GM18861 (cell line): ENCODE measurements at regions not wholly inside any gene's neighbourhood (a gene's known extent, or its start where the extent isn't known, plus 50 kb on each side); places are given as distances from the start of the nearest gene placed in this dataset.

Experiments
- ATAC-seq: cut with Tn5 transposase; IDR thresholded peaks from one replicate; pipeline ENCODE4 v1.9.1; 2021; ENCODE audit not compliant: unreplicated experiment

DNA sequence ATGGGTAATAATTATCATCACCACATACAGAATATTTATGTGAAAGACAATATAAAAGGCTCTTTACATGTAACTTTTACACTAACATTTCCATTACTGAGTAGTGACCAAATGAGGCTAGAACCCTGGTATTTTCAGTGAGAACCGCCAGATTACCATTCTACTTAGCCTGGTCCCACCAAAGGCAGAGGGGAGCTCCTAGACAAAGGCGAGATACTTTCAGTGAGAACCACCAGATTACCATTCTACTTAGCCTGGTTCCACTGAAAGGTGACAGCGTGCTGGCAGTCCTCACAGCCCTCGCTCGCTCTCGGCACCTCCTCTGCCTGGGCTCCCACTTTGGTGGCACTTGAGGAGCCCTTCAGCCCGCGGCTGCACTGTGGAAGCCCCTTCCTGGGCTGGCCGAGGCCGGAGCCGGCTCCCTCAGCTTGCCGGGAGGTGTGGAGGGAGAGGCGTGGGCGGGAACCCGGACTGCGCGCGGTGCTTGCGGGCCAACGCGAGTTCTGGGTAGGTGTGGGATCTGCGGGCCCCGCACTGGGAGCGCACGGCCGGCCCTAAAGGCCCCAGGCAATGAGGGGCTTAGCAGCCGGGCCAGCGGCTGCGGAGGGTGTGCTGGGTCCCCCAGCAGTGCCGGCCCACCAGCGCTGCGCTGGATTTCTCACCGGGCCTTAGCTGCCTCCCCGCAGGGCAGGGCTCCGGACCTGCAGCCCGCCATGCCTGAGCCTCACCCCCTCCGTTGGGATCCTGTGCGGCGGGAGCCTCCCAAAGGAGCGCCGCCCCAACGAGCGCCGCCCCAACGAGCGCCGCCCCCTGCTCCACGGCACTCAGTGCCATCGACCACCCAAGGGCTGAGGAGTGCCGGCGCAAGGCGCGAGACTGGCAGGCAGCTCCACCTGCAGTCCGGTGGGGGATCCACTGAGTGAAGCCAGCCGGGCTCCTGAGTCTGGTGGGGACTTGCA, 1276.1 kb downstream of the PCDH7 start:
- no peak for ATAC-seq

DNA sequence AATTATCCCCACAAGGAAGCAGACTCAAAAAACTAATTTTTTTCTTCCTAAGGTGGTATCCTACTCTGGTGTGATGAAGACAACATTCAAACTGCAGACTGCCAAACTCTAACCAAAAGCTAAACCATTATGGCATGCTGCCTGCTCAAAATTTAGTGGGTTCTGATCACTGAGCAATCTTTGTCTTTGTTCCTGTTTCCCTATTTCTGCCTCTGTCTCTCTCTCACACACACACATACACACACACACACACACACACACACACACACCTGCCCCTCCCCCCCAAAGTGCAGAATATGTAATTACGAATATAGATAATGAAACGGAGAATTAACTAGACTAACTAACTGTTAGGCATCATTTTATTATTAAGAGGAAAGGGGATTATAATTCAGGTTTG, 1278.6 kb downstream of the PCDH7 start:
- ATAC-seq = no peak

GRCh38 chr4:31999848-32000247, 1279.7 kb downstream of the PCDH7 start:
- ATAC-seq = no peak

- ATAC-seq = no peak
These were observed 1280.8 kb downstream of the PCDH7 start for GRCh38 chr4:32000846-32001488.

- no peak for ATAC-seq
These were observed 1282.0 kb downstream of the PCDH7 start for GRCh38 chr4:32002037-32002747.

GRCh38 chr4:32003548-32003947, 1283.4 kb downstream of the PCDH7 start:
- ATAC-seq = no peak

DNA sequence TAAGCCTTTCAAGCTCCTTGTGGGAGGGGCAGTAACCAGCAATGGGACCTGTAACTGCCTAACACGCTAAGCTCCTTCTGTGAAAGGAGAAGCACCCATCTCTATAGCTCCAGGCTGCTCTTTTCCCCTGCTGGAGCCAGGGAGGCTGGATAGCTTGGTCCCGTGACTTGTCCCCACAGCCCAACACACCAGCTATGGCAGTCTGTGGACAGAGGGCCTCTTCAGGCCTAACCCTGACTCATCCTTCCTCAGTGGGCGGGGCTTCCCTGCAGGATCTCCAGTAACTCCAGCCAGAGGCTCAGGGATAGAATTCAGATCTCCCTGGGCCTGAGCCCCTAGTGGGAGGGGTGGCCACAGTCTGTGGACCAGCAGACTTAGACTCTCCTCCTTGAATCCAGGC, 1290.1 kb downstream of the PCDH7 start:
- ATAC-seq = no peak

DNA sequence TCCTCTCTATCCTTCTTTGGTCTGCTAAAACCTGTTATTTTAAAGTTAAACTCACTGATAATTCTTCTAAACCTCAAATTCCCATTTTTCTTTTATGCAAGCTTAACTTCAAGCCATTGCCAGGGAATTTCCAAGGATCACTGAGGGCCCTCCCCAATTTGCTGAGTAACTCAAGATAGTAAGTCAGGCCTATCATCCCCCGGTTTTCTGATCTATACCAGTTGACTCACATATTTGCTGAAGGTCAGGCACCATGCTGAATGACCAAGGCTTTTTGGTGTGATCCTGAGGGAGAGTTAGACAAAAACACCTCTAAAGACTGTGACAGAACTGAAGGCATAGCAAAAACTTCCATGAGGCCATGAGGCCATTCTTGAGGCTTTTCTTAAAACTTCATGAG, 1301.9 kb downstream of the PCDH7 start:
- ATAC-seq = no peak

DNA sequence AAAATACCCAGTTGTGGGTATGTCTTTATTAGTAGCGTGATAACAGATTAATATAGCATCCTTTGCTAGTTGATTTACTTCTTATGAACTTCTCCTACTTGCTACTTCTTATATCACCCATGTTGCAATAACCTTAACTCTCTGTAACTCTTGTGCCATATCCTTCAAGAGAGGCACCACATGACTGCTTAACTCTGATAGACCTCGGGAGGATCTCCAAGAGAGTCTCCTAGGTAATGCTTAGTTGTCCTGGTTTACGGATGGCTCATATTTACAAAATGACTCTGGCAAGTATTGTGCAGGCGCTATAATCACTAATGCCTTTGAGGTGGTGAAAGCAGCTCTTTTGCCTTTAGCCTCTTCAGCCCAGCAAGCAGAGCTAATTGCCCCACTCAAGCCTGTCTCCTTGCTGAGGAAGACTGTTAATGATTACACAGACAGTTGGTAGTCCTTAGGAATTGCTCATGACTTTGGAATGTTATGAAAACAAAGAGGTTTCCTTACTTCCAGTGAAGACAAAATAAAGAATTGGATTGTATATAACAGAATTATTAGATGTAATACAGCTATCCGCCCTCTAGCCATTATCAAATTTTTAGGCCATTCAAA, 1305.8 kb downstream of the PCDH7 start:
- no peak for ATAC-seq

GRCh38 chr4:32030406-32030805, 1310.2 kb downstream of the PCDH7 start:
- ATAC-seq = no peak

DNA sequence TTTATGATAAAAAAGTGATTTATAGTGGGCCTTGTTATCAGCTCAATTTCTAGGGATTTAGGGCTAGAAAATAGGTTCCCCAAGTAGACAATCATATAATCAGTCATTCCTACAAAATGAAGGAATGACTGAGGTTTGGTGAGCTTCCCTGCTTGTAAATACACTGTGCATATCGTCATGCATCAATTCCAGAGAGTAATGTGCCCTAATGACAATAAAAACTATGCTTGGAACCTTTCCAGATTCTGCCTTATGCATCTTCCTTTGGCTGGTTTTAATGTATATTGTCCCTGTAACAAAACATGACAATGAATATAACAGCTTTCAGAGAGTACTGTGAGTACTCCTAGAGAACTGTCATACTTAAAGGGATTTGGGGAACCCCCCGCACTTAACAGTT, 1310.9 kb downstream of the PCDH7 start:
- ATAC-seq = no peak

GRCh38 chr4:32032136-32032672, 1312.0 kb downstream of the PCDH7 start:
- no peak for ATAC-seq

DNA sequence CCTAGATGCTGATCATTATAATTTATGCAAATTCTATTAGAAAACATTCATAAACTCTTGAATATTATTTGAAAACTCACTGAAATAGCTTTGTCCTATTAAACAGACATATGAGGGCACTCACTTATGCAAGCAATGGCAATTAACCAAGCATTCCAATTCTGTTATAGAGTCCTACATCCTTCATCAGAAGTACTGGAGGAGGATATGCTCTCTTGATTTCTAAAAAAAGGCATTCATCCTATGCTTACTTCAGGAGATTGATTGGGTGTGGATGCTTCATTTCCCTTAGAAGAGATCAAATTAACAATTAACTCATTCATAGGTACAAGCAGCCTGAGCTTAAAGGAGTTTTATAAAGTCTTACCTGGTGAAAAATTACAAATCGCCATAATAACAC, 1317.2 kb downstream of the PCDH7 start:
- ATAC-seq = no peak

DNA sequence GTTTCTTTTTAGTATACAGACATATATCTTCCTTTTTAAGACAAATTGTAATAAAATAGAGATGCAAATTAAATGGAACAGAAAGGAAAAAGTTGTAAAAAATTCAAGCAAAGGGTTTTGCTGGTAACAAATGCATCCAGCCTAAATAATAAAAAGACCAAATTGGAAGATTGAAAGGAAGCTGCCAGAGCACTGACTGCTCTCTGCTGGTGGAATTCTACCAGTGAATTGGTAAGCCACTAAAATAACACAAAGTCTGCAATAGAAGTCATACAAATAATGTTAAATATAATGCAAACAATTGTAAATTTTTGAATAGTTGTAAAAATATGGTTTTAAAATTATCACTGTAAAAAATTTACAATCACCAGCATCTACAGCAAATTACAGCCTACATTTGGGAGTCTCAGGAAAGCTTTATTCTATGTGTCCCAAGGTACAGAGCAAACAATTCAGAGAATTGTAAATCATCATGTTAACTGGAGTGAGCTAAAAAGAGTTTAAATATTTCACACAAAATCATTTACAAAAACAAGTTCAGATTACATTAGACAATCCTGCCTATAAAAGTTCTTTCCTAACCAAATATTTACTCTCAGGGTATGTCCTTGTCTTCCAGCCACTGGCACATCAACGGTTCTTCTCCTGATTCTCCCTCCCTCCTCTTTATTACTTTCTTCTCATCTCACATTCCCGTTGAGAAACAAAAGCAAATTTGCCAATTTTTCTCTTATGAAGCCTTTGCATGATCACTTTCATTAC, 1322.5 kb downstream of the PCDH7 start:
- ATAC-seq = no peak

DNA sequence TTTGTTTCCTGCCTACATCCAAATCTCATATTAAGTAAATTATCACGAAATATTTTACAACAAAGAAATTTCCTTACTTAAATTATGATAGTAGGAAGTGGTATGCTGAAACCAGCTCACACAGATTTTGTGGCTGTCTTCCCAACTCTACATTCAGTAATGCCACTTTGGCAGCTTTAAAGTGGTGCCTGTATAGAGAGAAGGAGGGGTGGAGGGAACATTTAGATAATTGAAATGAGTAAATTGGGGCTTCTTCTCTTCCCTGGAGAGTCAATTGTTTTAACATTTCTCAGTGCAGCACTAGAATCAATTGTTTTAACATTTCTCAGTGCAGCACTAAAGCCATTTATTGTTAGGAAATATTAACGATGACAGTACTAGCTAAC, 1323.1 kb downstream of the PCDH7 start:
- ATAC-seq = no peak

- ATAC-seq = no peak
These were observed 1341.7 kb downstream of the PCDH7 start for GRCh38 chr4:32061916-32062315.

DNA sequence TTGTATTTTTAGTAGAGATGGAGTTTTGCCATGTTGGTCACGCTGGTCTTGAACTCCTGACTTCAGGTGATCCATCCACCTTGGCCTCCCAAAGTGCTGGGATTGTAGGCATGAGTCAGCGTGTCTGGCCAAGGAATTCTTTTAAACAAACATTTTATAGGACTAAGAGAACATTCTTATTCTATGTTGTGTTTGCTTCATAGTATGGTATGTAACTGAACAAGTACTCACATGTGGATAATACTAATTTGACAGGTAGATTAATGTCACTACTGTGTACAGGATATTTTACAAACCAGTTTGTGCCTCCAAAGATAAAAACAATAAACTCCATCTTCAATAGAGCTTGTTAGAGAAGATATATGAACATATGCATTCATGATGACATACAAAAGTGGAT, 1353.4 kb downstream of the PCDH7 start:
- no peak for ATAC-seq

- ATAC-seq = no peak
These were observed 1367.0 kb downstream of the PCDH7 start for GRCh38 chr4:32087211-32087610.

DNA sequence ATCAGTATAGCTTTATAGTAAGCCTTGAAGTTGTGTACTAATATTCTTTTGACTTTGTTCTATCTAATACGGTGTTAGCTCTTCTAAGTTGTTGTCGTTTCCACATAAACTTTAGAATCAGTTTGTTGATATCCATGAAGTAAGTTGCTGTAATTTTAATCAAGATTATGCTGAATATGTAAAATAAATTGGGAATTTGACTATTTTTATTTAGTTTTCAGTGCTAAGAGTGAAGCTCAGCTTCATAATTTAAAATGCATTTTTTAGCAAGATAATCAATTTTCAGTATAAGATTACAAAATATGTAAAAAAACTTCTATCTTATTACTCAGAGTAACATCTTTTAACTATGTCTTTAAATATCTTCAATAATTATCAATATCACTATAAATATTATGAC, 1374.8 kb downstream of the PCDH7 start:
- no peak for ATAC-seq

DNA sequence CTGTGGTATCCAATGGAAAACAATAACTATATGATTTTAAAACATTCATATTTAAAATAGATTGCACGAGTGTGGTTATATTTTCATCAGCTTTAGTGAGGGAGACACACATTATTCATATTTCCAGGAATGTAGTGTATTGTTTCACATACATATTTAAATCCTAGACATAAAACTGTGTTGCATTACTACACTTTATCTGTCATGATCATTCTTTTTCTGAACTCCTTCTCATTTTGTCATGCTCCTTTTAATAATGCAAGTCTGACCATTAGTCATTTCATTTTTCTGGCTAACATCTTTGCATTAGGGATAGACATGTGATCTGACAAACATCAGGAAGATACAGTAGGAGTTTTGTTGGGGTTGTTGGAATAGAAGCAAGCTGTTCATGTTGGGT, 1382.7 kb downstream of the PCDH7 start:
- ATAC-seq = no peak
